ENCODE measurements at regions not wholly inside any gene's neighbourhood (a gene's known extent, or its start where the extent isn't known, plus 50 kb on each side); places are given as distances from the start of the nearest gene placed in this dataset.
"Not testable (repeated sequence)": the region's sequence is repeated elsewhere in the genome, so short reads cannot be mapped to it uniquely, and the experiment has no call there.

DNA sequence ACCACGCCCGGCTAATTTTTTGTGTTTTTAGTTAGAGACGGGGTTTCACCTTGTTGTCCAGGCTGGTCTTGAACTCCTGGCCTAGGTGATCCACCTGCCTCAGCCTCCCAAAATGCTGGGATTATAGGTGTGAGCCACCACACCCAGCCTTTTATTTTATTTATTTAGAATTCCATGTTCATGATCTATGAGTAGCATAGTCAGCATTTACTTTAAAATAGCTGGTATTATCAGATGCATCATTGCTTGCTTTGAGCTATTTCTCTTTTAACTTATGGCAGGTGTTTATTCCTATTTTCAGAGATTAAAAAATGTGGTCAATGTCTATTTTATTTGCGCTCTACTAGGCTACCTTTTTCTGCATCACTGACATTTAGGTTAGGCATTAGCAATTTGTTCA is 152.0 kb downstream of the UTRN start:
- DNase-seq: no peak

DNA sequence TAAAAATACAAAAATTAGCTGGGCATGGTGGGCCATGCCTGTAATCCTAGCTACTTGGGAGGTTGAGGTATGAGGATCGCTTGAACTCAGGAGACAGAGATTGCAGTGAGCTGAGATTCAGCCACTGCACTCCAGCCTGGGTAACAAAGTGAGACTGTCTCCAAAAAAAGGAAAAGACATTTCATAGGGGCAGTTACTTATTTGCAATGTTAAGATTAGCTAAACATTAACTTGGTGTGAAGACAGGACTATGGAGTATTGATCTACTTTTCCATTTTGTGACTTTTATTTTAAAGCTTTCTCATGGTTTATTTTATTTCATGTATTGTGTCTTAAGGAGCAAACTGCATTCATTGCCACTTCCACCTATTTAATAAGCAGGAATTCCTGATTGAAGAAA is 153.0 kb downstream of the UTRN start:
- DNase-seq: no peak

GRCh38 chr6:144439016-144439415 is 153.9 kb downstream of the UTRN start:
- DNase-seq: no peak

DNA sequence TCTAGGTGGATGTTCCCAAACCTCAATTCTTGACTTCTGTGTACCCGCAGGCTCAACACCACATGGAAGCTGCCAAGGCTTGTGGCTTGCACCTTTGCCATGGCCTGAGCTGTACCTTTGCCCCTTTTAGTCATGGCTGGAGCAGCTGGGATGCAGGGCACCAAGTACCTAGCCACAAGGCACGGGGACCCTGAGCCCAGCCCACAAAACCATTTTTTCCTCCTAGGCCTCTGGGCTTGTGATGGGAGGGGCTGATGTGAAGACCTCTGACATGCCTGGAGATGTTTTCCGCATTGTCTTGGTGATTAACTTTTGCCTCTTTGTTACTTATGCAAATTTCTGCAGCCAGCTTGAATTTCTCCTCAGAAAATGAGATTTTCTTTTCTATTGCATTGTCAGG is 156.7 kb downstream of the UTRN start:
- DNase-seq: not testable (repeated sequence)

- no peak for DNase-seq
These were observed 158.0 kb downstream of the UTRN start for GRCh38 chr6:144443157-144443556.

- no peak for DNase-seq
These were observed 162.3 kb downstream of the UTRN start for GRCh38 chr6:144447472-144447871.

DNA sequence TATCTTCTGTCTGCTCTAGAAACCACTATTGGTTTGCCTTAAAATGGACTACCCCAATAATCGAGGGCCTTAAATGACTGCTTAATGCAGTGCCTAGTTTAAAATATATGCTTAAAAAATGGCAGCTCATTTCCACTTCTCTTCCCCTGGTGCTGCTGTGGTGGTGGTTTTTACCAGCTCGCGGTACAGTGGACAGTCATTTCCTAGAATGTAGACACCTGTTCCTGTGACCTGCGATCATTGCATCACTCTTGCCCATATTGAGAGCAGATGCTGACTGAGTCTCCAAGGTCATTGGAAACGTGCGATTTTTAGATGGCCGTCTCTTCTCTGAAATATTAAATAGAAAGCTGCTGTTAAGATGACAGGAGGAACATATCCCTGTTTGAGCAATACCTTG is 164.1 kb downstream of the UTRN start:
- no peak for DNase-seq

DNA sequence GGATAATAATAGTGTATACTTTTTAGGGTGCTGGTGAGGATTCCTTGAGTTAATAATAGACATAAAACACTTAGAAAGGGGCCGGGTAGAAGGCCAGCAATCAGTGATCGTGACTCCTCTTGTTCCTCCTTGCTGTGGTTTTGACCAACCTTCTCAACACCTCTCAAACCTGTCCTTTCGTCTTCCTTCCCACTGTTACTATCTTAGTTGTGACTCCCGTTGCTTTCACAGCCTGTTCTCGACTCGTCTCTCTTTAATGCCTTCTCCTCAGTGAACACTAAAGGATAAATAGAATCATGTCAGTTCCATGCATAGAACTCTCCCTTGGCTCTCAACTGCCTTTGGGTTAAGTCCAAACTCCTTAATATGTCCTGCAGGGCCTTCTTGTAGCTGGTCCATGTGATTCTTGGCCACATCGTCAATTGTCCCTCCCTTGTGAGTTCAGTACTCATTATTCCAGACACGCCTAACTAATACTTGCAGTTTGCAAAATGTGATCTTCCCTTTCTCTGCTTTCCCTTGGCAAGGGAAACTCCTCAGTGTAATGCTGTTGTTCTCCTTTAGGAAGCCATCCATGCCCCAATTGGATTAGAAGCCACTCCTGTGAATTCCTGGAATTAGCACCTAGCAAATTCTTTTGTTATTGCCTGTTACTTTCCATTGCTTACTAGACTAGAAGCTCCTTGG is 164.9 kb downstream of the UTRN start:
- no peak for DNase-seq

GRCh38 chr6:144460327-144461095 is 175.4 kb downstream of the UTRN start:
- no peak for DNase-seq

GRCh38 chr6:144462058-144462457 is 176.9 kb downstream of the UTRN start:
- no peak for DNase-seq

DNA sequence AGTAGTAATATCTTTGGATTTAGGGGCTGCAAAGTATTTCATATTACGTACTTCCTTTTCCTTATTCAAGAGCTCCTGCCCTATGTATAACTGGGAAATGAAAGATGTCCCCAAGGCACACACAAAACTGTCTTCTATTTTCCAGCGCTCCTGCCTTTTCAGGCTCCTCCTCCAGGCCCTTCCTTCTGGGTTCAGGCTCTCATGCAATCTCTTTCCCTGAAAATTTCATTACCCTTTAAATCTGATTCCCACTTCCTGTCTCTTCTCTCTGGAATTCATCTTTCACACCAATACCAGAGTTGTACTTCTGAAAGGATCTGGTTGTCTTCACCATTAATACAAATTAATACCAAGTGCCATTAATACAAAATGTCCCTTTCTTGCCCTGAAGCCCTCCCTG is 181.6 kb downstream of the UTRN start:
- no peak for DNase-seq

GRCh38 chr6:144467172-144467762 is 182.1 kb downstream of the UTRN start:
- DNase-seq: no peak

DNA sequence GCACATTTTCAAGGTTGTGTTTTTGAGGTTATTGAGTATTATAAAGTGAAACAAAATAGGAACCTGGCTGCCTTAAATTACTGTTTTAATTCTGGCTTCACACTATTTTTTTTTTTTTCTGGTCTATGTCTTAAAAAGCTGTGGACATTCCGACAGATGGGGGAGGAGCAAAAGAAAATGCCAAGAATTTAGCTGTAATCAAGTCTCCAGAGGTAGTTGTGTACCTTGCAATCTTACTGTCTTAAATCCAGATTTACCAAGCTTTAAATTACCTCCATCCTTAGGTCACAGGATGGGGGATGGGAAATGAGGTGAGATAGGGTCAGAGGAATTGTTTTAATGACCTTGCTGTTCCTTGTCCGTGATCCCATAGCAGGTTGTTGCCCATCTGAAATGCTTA is 182.8 kb downstream of the UTRN start:
- DNase-seq: no peak

- DNase-seq: no peak
These were observed 183.6 kb downstream of the UTRN start for GRCh38 chr6:144468709-144469108.

GRCh38 chr6:144469144-144469575 is 184.0 kb downstream of the UTRN start:
- no peak for DNase-seq

GRCh38 chr6:144470201-144470600 is 185.1 kb downstream of the UTRN start:
- not testable (repeated sequence) for DNase-seq

GRCh38 chr6:144471986-144472385 is 186.9 kb downstream of the UTRN start:
- no peak for DNase-seq

DNA sequence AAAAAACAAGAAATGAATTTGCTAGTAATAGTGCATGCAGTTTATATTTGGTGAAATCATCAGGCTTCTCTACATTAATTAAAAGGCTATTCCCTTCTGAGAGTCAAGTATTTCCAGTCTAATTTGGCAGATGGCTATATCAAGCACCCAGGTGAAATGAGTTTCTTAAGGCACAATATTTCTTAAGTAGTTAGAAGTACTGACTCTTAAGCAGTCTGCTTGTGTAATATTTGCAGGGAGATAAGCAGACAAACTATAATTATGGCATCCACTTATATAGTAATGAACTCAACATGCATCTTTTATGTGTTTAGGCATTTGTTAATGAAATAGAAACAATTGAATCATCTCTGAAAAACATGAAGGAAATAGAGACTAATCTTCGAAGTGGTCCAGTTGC is 189.2 kb downstream of the UTRN start:
- DNase-seq: no peak

DNA sequence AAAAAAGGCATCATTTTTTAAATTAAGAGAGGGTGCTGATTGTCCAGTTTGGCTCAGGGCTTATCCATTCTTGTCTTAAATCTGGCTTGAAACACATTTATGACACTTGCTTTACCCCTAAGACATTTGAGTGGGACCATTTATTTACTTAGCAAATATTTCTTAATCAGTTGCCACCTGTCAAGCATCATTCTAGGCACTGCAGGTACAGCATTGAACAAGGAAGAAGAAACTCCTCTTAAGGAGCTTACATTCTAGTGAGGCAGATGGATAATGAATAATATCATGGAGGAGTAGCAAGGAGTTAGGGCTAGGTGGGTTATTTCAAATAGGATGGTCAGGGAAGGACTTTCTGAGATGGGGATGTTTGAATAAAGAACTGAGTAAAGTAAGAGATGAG is 189.8 kb downstream of the UTRN start:
- DNase-seq: no peak

DNA sequence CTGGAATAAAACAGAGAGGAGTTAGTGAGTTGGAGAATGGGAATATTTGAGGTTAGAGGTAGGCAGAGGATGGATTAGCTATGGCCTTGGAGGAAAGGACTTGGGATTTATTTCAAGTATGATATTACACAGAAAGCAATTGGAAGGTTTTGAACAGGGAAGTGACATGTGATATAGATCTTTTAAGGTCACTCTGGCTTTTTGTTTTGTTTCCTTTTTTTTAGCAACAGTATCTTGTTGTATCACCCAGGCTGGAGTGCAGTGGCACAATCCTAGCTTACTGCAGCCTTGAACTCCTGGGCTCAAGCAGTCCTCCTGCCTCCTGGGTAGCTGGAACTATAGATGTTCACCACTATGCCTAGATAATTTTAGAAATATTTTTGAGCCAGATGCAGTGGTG is 190.3 kb downstream of the UTRN start:
- no peak for DNase-seq

- no peak for DNase-seq
These were observed 191.2 kb downstream of the UTRN start for GRCh38 chr6:144476286-144476685.

- DNase-seq: no peak
These were observed 192.3 kb downstream of the UTRN start for GRCh38 chr6:144477396-144477795.

GRCh38 chr6:144477856-144478255 is 192.7 kb downstream of the UTRN start:
- DNase-seq: no peak

DNA sequence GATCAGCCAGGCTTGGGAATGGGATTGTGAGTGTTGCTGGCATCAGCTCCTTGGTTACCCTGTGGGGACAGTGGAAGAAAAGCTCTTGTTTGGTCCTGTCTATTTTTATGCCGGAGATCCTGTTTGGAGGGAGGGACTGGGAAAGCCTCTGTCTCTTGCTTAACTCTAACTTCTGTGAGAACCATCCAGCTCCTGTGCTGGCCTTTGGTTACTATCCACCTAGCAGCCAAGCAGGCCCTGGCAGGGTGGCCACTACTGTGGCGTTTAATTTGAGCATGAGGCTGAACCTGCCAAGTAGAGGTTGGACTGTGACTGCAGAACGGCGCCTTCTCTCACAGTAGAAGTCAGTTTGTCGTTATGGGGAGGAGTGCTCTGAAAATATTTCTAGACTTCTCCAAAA is 193.3 kb downstream of the UTRN start:
- no peak for DNase-seq

Data from effector CD8-positive, alpha-beta T cell (primary cell).